ENCODE measurements at regions not wholly inside any gene's neighbourhood (a gene's known extent, or its start where the extent isn't known, plus 50 kb on each side); places are given as distances from the start of the nearest gene placed in this dataset.

- TF ChIP-seq IRF5 (IDR thresholded peaks at IDR 0.05; ENCODE audit: borderline replicate concordance) (no peak), BMI1 (IDR thresholded peaks at IDR 0.05; ENCODE audit: borderline replicate concordance) (no peak), ATF3 (IDR thresholded peaks at IDR 0.05; ENCODE audit: borderline replicate concordance, extremely low read depth, low read depth, low read length) (no peak), ZZZ3 (IDR thresholded peaks at IDR 0.05; ENCODE audit: control insufficient read depth, insufficient read length, low read depth) (no peak), ESRRA (IDR thresholded peaks at IDR 0.05; ENCODE audit: low read length) (no peak), TBL1XR1 (IDR thresholded peaks at IDR 0.05; ENCODE audit: low read depth, low read length) (no peak)
Measured at GRCh38 chr20:22690616-22691179, 106.3 kb upstream of the FOXA2 start (continued).

- ATAC-seq (peak; percentile 97), FAIRE-seq (no peak), DNase-seq (ENCODE audit: low read depth, low spot score) (no peak)
- Histone ChIP-seq H3K4me1 (ENCODE audit: control insufficient read depth, insufficient read depth, low read length) (no peaks in the 10 kb centered on the region), H3K9me3 (replicated peaks; ENCODE audit: control insufficient read depth, insufficient read depth, low read length) (no peaks in the 10 kb centered on the region; the same call in 2 of the 3 replicates), H4K20me1 (ENCODE audit: control insufficient read depth, insufficient read depth) (no peaks in the 10 kb centered on the region), H3K27me3 (replicated peaks in 1 of 2; ENCODE audit: control insufficient read depth in 2 of 2, insufficient read depth in 2 of 2, low read length in 1 of 2) (no peaks in the 10 kb centered on the region), H3K9ac (ENCODE audit: control insufficient read depth, insufficient read depth, low read length) (no peak overlapping the region), H2AFZ (ENCODE audit: control insufficient read depth, low read depth, low read length) (peak overlapping the region; percentile 40; the same call in 1 of the 2 replicates), H3K4me2 (ENCODE audit: control insufficient read depth, insufficient read depth) (no peak overlapping the region), H3K79me2 (ENCODE audit: control insufficient read depth, insufficient read depth, low read length) (no peaks in the 10 kb centered on the region), H3K36me3 (ENCODE audit: control insufficient read depth in 2 of 2, insufficient read depth in 2 of 2, low read length in 1 of 2) (no peaks in the 10 kb centered on the region), H3K4me3 (no peak overlapping the region), H3K27ac (ENCODE audit: control insufficient read depth, insufficient read depth) (no peak overlapping the region)
- POLR2A ChIA-PET: no interaction called here
- 19% methylated on average over 25 of the region's 25 CpGs for WGBS (ENCODE audit: insufficient coverage, insufficient replicate concordance, low lambda C conversion rate, missing lambda C conversion rate)
- RAD21 ChIA-PET (ENCODE audit: unreplicated experiment): interaction anchor here (0.7 to 4.5 kb wide), 28 partner anchors 9 to 756 kb away, joined by 3 to 35 read pairs (median 4); partner anchors contain the start of gene CD93
- SMC1A ChIA-PET (ENCODE audit: uncharacterized antibody, unreplicated experiment): interaction anchor here (0.7 to 5.1 kb wide), 25 partner anchors 9 to 649 kb away, joined by 3 to 32 read pairs (median 4); no protein-coding TSS in a partner anchor
- CTCF ChIA-PET: interaction anchor here (0.6 to 6.4 kb wide), 51 partner anchors 9 to 915 kb away, joined by 3 to 100 read pairs (median 4); no protein-coding TSS in a partner anchor
- in situ Hi-C loops (cut with MboI): loop anchor here (5.0 to 10.0 kb wide), 2 partner anchors 553 to 651 kb away; no protein-coding TSS in a partner anchor
- no TSS peak for BruUV-seq (replicated peaks)
- intact Hi-C loops (cut with micrococcal nuclease; ENCODE audit: unreplicated experiment): loop anchor here (1.0 to 10.0 kb wide), 4 partner anchors 283 to 913 kb away; partner anchors contain the start of gene CST9
- no peak for TF ChIP-seq BCL11A (IDR thresholded peaks at IDR 0.05; ENCODE audit: low read depth, low read length)
- no peak for TF ChIP-seq MYC (IDR thresholded peaks at IDR 0.05; ENCODE audit: insufficient read depth, insufficient read length, insufficient replicate concordance, low read length, severe bottlenecking)
- TF ChIP-seq SUPT20H (IDR thresholded peaks at IDR 0.05; ENCODE audit: borderline replicate concordance, control insufficient read depth, low read depth, low read length): no peak
- 0 out of 4 replicates have a peak, but pooled peaks of 1 of the 2 experiments have one; percentile 24 for TF ChIP-seq BHLHE40 (IDR thresholded peaks at IDR 0.05; ENCODE audit: borderline replicate concordance in 1 of 2, low read depth in 2 of 2, low read length in 1 of 2)
- TF ChIP-seq SKIL (IDR thresholded peaks at IDR 0.05; ENCODE audit: low read depth, poor library complexity, severe bottlenecking): no peak
- no peak for TF ChIP-seq USF2 (IDR thresholded peaks at IDR 0.05; ENCODE audit: borderline replicate concordance, low read depth, low read length)
- no peak for TF ChIP-seq NFXL1 (IDR thresholded peaks at IDR 0.05; ENCODE audit: borderline replicate concordance)
- TF ChIP-seq RAD21 (IDR thresholded peaks at IDR 0.05; ENCODE audit: insufficient read depth, low read depth, low read length): peak; percentile 89
- no peak for TF ChIP-seq KDM1A (IDR thresholded peaks at IDR 0.05; ENCODE audit: borderline replicate concordance)
Measured at GRCh38 chr20:22691369-22692118, 107.2 kb upstream of the FOXA2 start.

Data from GM12878 (cell line).